Tibial artery (tissue), 4 donors: ENCODE measurements at regions not wholly inside any gene's neighbourhood (a gene's known extent, or its start where the extent isn't known, plus 50 kb on each side); places are given as distances from the start of the nearest gene placed in this dataset.

Source experiments
- DNase-seq, 2 donors: peaks; one replicate each; pipeline ENCODE4 v3.0.0-alpha.2; 2019
- H3K27ac ChIP-seq, 2 donors: fragments of 200-600 bp; sonication (generic) in 1 of 2; 1 replicate in 1 of 2; 2 replicates in 1 of 2; pipeline ENCODE4 v1.5.1; 2018 to 2019; ENCODE audit warnings: mild to moderate bottlenecking in 1 of 2
- H3K27me3 ChIP-seq, 2 donors: fragments of 200-600 bp; sonication (generic) in 1 of 2; one replicate each; pipeline versions ENCODE4 v1.5.1 to v1.6.0; 2016 to 2019
- H3K36me3 ChIP-seq, 3 donors: fragments of 200-600 bp; sonication (generic) in 2 of 3; one replicate each; pipeline ENCODE4 v1.5.1; 2016 to 2019; ENCODE audit warnings: mild to moderate bottlenecking in 2 of 3
- H3K4me1 ChIP-seq, 4 donors: fragments of 200-600 bp; sonication (generic) in 2 of 4; 1 replicate in 3 of 4; 2 replicates in 1 of 4; pipeline ENCODE4 v1.5.1; 2016 to 2019
- H3K4me3 ChIP-seq, 2 donors: fragments of 200-600 bp; sonication (generic) in 1 of 2; 1 replicate in 1 of 2; 2 replicates in 1 of 2; pipeline ENCODE4 v1.5.1; 2018 to 2019; ENCODE audit warnings: mild to moderate bottlenecking in 2 of 2
- H3K9me3 ChIP-seq, 3 donors: fragments of 200-600 bp; sonication (generic) in 1 of 3; one replicate each; pipeline ENCODE4 v1.5.1; 2016 to 2019
- CTCF ChIP-seq, 2 experiments: fragments of 200-600 bp in 1 of 2; fragments of 450-650 bp in 1 of 2; IDR thresholded peaks; one replicate each; pipeline ENCODE4 v1.5.1; 2017 to 2019; ENCODE audit warnings: antibody characterized with exemption in 2 of 2, mild to moderate bottlenecking in 1 of 2, moderate library complexity in 1 of 2
- intact Hi-C: fragments of 100-400 bp; cut with DNase I; formaldehyde crosslinking; loops from one replicate; pipeline ENCODE4 v1.15.0; 2023; ENCODE audit warnings: low total_unique reads

DNA sequence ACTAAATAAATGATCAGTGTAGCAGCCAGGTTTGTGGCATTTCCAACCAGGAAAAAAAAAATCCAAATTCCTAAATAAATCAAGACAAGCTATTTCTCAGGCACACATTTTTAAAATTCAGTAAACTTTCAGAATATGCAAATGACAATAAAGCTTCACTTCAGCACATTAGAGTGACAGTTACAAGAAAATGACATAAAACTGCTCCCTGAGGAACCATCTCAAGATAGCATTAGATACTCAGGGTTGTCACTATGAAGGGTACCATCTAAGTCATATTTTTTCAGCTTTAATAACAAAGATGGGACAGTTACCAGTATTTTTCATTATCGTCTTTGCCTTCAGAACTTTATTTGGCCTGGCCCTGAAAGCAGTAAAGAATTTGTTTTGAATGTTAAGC lies 411.3 kb upstream of the RASGEF1B start:
- Histone ChIP-seq H3K27ac (no peak overlapping the region), H3K36me3 (no peaks in the 10 kb centered on the region), H3K4me1 (no peaks in the 10 kb centered on the region), H3K9me3 (peaks cover 0 to 5% (median 0%) of the 10 kb centered on the region in 3 donors), H3K4me3 (no peak overlapping the region), H3K27me3 (no peaks in the 10 kb centered on the region)
- DNase-seq: no peak
- TF ChIP-seq CTCF (IDR thresholded peaks at IDR 0.05): no peak
- intact Hi-C loops: no loop called here

GRCh38 chr4:81881855-81882621 lies 410.3 kb upstream of the RASGEF1B start:
- TF ChIP-seq CTCF (IDR thresholded peaks at IDR 0.05): no peak
- DNase-seq: no peak
- intact Hi-C loops: no loop called here
- Histone ChIP-seq H3K9me3 (peaks cover 0 to 5% (median 0%) of the 10 kb centered on the region in 3 donors), H3K36me3 (no peaks in the 10 kb centered on the region), H3K4me3 (no peak overlapping the region), H3K27ac (no peak overlapping the region), H3K4me1 (no peaks in the 10 kb centered on the region), H3K27me3 (no peaks in the 10 kb centered on the region)

- Histone ChIP-seq H3K36me3 (no peaks in the 10 kb centered on the region), H3K27me3 (no peaks in the 10 kb centered on the region), H3K9me3 (no peaks in the 10 kb centered on the region), H3K4me1 (no peaks in the 10 kb centered on the region), H3K4me3 (no peak overlapping the region), H3K27ac (no peak overlapping the region)
- DNase-seq: no peak
- intact Hi-C loops: no loop called here
- TF ChIP-seq CTCF (IDR thresholded peaks at IDR 0.05): no peak
Measured at GRCh38 chr4:81876106-81876505, 404.4 kb upstream of the RASGEF1B start.

- peaks cover 0 to 5% (median 0%) of the 10 kb centered on the region in 3 donors for H3K9me3 ChIP-seq
- no peaks in the 10 kb centered on the region for H3K36me3 ChIP-seq
- H3K4me1 ChIP-seq: no peaks in the 10 kb centered on the region
- intact Hi-C loops: no loop called here
- no peak for TF ChIP-seq CTCF (IDR thresholded peaks at IDR 0.05)
- DNase-seq: no peak
- no peak overlapping the region for H3K4me3 ChIP-seq
- no peaks in the 10 kb centered on the region for H3K27me3 ChIP-seq
- no peak overlapping the region for H3K27ac ChIP-seq
Measured at GRCh38 chr4:81874661-81875515, 403.2 kb upstream of the RASGEF1B start.

DNA sequence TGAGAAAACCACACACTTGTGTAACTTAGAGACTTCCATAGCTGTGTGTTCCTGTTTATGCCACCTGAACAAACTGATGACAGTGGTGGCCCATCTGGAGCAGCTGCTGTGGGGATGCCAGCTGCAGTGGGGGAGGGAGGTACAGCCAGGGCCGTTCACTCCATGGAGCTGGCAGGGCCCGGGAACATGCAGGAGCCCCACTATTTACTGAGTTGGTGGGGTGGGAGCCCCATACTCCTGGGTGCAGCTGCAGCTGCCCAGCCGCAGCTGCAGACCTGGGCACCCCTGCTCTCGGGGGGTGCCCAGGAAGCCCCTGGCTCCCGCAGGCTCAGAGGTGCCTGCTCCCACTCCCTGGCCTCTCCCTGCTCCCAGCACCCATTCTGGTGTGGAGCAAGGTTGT lies 398.6 kb upstream of the RASGEF1B start:
- no peak for TF ChIP-seq CTCF (IDR thresholded peaks at IDR 0.05)
- Histone ChIP-seq H3K36me3 (no peaks in the 10 kb centered on the region), H3K4me1 (no peaks in the 10 kb centered on the region), H3K27ac (no peak overlapping the region), H3K4me3 (no peak overlapping the region), H3K9me3 (peaks cover 0 to 5% (median 0%) of the 10 kb centered on the region in 3 donors), H3K27me3 (no peaks in the 10 kb centered on the region)
- DNase-seq: no peak
- intact Hi-C loops: no loop called here
